HG02852 (cell line): ENCODE measurements at regions not wholly inside any gene's neighbourhood (a gene's known extent, or its start where the extent isn't known, plus 50 kb on each side); places are given as distances from the start of the nearest gene placed in this dataset.

Experiments
- ATAC-seq: cut with Tn5 transposase; IDR thresholded peaks from one replicate; pipeline ENCODE4 v1.9.1; 2021; ENCODE audit warnings: mild to moderate bottlenecking, moderate library complexity; ENCODE audit not compliant: unreplicated experiment

DNA sequence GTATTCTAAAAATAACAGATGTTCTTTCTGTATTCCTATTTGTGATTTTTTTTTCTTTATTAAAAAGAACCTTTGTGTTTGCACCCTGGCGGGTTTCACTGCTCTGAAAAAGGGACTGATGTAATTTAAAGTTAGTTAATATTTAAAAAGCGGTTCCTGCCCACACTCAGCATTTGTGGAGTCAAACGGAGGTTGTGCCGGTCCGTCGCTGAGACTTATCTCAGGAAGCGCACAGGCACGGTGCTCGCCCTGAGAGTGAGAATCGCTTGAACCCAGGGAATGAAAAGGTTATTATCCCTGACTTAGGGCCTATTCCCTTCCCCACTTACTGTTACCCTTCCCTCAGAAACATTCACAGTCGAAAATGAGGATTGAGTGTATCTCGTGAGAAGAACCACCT lies 366.7 kb downstream of the THBS2 start:
- ATAC-seq: no peak

- ATAC-seq: no peak
Observed at GRCh38 chr6:168885751-168886742, 367.6 kb downstream of the THBS2 start.

DNA sequence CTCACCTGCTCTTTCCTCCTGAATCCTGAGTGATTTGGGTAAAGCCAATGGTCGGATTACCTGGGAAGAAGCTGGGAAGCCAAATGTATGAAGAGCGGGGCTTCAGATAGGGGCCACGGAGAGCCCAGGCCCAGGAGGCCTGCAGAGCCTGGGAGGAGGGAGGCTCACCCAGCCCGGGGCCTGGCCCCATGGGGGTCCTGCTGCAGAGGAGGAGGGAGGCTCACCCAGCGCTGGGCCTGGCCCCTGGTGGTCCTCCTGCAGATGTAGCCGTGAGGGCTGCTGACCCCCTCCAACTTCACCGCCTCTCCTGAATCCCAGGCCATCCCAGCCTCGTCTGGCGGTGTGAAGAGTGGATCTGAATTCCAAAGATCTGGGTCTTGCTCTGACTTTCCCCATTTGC lies 368.4 kb downstream of the THBS2 start:
- ATAC-seq: no peak

DNA sequence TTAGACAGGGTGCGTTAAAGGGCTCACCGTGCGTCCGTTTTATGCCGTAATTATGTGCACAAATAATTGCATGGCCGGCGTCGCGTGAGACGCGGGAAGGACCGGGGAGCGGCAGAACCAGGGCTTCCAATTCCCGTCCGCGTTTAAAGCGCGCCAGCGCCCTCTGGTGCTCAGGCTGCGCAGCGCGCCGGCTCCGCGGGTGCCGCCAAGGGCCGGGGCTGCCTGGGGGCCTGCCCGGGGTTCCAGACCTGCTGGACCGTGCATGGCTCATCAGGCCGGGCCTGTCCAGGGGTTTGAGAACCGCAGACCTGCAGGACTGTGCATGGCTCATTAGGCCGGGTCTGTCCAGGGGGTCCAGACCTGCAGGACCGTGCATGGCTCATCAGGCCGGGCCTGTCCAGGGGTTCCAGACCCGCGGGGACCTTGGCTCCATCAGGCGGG lies 369.0 kb downstream of the THBS2 start:
- ATAC-seq: no peak

DNA sequence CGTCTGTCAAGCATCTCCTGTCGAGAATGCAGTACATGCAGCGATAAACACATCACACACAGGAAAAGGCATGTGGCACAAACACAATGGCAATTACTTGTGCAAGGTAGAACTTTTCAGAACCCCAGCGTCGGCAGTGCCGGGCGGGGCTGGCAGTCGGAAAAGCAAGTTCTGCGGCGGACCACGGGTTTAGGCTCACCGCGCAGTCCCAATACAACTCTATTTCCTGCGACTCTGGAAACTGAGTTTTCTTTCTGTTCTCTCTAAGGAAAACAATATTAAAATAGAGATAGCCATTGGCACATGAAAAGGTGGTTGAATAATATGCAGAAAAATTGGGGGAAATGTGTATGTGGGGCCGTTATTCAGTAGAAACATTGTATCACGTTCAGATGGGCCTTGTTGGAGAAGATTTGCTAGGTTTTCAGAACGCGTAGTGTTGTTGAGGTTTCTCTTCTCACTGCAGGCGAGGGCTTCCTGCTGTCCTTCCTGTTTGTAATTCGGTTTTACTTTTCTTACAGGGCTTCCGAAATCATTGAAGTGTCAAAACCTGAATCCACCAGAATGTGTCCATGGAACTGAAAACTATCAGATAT lies 369.5 kb downstream of the THBS2 start:
- no peak for ATAC-seq

DNA sequence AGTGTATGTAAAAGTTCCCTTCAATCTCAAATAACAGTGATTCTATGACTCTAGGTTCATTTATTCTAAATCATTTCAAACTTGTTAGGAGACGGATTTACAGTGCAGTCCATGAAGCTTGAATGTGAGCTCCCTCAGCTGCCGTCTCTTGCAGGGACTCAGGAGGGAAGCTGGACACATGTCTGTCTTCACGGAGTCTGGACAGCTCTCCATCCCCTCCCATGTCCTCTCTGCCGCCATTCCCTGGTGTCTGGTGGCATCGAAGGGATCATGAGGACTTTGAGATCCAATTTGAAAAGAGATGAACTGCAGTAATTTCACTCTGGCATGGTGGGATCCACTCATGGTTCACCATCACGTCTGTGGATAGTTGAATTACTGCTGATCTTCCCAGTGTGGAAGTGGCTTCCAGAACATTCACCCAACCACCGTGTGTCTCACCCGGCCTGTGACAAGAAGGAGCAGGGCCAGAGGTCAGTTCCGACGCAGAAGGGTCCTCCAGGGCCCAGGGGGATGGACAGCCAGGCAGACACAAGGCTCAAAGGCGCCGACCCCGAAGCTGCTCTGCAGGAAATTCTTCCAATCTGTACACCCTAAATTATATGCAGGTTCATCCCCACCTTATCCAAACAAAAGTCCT lies 370.1 kb downstream of the THBS2 start:
- no peak for ATAC-seq

DNA sequence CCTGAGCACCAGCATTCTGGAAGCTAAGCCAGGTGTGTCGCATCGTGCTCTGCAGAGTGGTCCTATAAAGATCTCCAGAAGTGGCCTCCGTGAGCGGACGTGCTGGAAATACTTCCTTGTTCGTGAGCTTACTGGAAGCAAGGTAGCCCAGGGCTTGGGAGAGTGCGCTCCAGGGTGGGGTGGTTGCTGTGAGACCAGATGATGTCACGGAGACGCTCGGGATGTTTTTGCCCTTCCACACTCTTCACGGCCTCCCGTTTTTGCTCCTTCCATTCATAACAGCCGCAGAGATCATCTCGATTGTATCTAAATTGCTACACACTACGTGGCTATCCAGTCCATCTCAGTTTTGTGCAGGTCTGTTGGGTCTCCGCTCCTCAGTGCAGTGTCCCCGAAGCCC lies 373.4 kb downstream of the THBS2 start:
- no peak for ATAC-seq

GRCh38 chr6:168877821-168878282 lies 375.8 kb downstream of the THBS2 start:
- ATAC-seq: no peak

DNA sequence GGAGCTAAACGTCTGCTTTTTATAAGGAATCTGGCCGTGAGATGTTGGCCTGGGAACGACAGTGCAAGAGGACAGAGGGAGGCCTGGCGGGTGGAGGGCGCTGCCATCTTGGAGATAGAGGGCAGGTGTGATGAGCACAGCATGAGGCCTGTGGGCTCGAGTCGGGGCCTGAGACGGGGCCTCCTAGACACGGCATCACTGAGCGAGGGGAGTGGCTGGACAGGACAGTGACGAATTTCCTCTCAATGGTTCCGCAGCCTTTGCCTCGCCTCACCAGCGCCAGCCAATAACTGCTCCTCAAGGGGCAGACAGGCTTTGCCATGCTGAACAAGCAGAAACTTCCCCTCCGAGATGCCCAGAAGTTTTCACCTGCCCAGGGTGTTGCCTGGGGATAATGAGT lies 376.7 kb downstream of the THBS2 start:
- no peak for ATAC-seq

GRCh38 chr6:168875811-168876576 lies 377.7 kb downstream of the THBS2 start:
- ATAC-seq: no peak

- ATAC-seq: no peak
Observed at GRCh38 chr6:168874637-168875036, 379.0 kb downstream of the THBS2 start.

- no peak for ATAC-seq
Observed at GRCh38 chr6:168873278-168874190, 380.1 kb downstream of the THBS2 start.

- no peak for ATAC-seq
Observed at GRCh38 chr6:168871642-168872315, 381.9 kb downstream of the THBS2 start.

- ATAC-seq: no peak
Observed at GRCh38 chr6:168870982-168871381, 382.7 kb downstream of the THBS2 start.

DNA sequence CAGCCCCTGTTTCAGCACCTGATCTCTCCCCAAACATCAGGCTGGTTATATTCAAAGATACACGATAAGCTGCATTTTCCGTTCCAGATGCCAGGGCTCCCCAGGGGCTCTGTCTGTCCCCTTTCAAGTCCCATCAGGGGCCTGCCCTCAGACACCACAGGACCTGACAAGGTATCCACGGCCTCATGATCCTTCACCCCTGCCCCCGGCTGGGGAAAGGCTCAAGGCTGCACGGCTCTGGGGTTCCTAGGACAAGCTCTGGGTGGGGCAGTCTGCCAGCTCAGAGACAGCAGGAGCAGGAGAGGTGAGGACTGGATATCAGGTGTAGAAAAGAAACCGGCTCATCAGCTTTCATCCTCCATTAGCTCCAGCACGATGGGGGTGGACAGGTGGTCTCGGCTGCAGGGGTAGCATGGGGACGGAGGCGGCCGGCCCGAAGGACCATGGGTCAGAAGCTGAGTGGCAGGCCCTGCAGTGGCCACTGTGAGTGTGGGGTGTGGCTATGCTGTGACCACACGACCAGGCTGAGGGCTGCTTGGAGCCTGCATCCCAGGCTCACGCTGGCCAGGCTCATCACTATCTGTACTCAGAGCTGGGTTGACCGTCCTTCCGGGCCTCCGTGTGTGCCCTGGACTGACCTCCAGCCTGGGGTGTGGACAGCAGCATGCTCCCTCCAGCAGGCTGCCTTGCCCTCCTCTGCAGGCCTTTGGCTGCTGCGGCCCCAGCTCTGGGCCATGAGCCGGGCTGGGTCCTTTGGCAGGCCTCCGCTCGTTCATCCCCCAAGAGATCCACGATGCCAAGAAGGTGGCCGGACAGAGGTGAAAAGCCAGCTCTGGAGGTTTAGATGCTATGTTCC lies 386.2 kb downstream of the THBS2 start:
- ATAC-seq: no peak

DNA sequence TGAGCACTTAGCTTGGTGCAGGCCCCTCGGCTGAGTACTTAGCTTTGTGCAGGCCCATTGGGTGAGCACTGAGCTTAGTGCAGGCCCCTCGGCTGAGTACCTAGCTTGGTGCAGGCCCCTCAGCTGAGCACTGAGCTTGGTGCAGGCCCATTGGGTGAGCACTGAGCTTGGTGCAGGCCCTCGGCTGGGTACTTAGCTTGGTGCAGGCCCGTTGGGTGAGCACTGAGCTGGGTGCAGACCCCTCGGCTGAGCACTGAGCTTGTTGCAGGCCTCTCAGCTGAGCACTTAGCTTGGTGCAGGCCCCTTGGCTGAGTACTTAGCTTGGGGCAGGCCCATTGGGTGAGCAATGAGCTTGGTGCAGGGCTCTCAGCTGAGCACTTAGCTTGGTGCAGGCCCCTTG lies 387.1 kb downstream of the THBS2 start:
- ATAC-seq: no peak

- no peak for ATAC-seq
Observed at GRCh38 chr6:168865522-168865921, 388.1 kb downstream of the THBS2 start.
